HEK293 (cell line): ENCODE measurements at regions not wholly inside any gene's neighbourhood (a gene's known extent, or its start where the extent isn't known, plus 50 kb on each side); places are given as distances from the start of the nearest gene placed in this dataset.

ENCODE experiments used
- CTCF ChIA-PET: fragments of 350-600 bp; formaldehyde crosslinking; extraction: SDS; loops from one replicate; lab custom pipeline; 2021; ENCODE audit warnings: antibody characterized with exemption; lab: Yijun Ruan, JAX
- POLR2A ChIA-PET: fragments of 300-600 bp; formaldehyde crosslinking; extraction: SDS; loops from one replicate; lab custom pipeline; 2020; ENCODE audit warnings: antibody characterized with exemption, inconsistent platforms; lab: Yijun Ruan, JAX
- H3K27ac ChIP-seq: fragments of 200-500 bp; sonication (Bioruptor generic); 2 replicates; pipeline ENCODE4 v1.5.1; 2014; ENCODE audit warnings: low read depth, low read length, control low read depth, inconsistent platforms; ENCODE audit errors: extremely low read depth
- H3K36me3 ChIP-seq, 2 experiments: fragments of 200-500 bp in 1 of 2; sonication (Bioruptor generic) in 1 of 2; 1 replicate in 1 of 2; 2 replicates in 1 of 2; pipeline ENCODE4 v1.5.1; 2014 to 2017; ENCODE audit warnings: inconsistent platforms in 2 of 2, low read length in 2 of 2; ENCODE audit not compliant: control insufficient read depth in 2 of 2, insufficient read depth in 1 of 2
- H3K4me1 ChIP-seq: fragments of 200-500 bp; sonication (Bioruptor generic); 2 replicates; pipeline ENCODE4 v1.5.1; 2014; ENCODE audit warnings: mild to moderate bottlenecking, low read length, inconsistent platforms; ENCODE audit not compliant: control insufficient read depth, insufficient read depth
- H3K4me3 ChIP-seq: 2 replicates; pipeline ENCODE4 v1.5.1; 2011; ENCODE audit warnings: low read depth, mild to moderate bottlenecking, control low read depth, low read length, moderate library complexity
- H3K9me3 ChIP-seq: fragments of 200-500 bp; sonication (Bioruptor generic); 2 replicates; pipeline ENCODE4 v1.5.1; 2014; ENCODE audit warnings: low read depth, low read length, inconsistent platforms; ENCODE audit not compliant: control insufficient read depth, insufficient read depth
- BCL11A ChIP-seq: fragments of 450-650 bp; formaldehyde crosslinking; IDR thresholded peaks from 2 replicates; pipeline ENCODE4 v1.5.1; 2016; ENCODE audit warnings: low read depth, missing biosample characterization, missing genetic modification characterization
- GLIS2 ChIP-seq: fragments of 450-650 bp; formaldehyde crosslinking; IDR thresholded peaks from 2 replicates; pipeline ENCODE4 v1.5.1; 2016; ENCODE audit warnings: missing biosample characterization, missing genetic modification characterization
- HOXA7 ChIP-seq: sonication (generic); formaldehyde crosslinking; IDR thresholded peaks from 2 replicates; pipeline ENCODE4 v1.8.1; 2022; ENCODE audit warnings: missing genetic modification reagents, borderline replicate concordance
- INSM2 ChIP-seq: fragments of 450-650 bp; formaldehyde crosslinking; IDR thresholded peaks from 2 replicates; pipeline ENCODE4 v1.5.1; 2016; ENCODE audit warnings: missing biosample characterization, missing genetic modification characterization
- KLF1 ChIP-seq: fragments of 450-650 bp; formaldehyde crosslinking; IDR thresholded peaks from 2 replicates; pipeline ENCODE4 v1.5.1; 2016; ENCODE audit warnings: missing biosample characterization, missing genetic modification characterization
- KLF10 ChIP-seq: fragments of 450-650 bp; IDR thresholded peaks from 2 replicates; pipeline ENCODE4 v1.5.1; 2018; ENCODE audit warnings: missing biosample characterization, mild to moderate bottlenecking, missing genetic modification characterization
- PRDM2 ChIP-seq: fragments of 450-650 bp; formaldehyde crosslinking; IDR thresholded peaks from 2 replicates; pipeline ENCODE4 v1.5.1; 2016; ENCODE audit warnings: missing biosample characterization, missing genetic modification characterization, borderline replicate concordance
- ZNF140 ChIP-seq: fragments of 450-650 bp; formaldehyde crosslinking; IDR thresholded peaks from 2 replicates; pipeline ENCODE4 v1.5.1; 2016; ENCODE audit warnings: missing biosample characterization, missing genetic modification characterization
- ZNF184 ChIP-seq: fragments of 450-650 bp; IDR thresholded peaks from 2 replicates; pipeline ENCODE4 v1.5.1; 2018; ENCODE audit warnings: missing biosample characterization, mild to moderate bottlenecking, missing genetic modification characterization
- ZNF2 ChIP-seq: fragments of 450-650 bp; formaldehyde crosslinking; IDR thresholded peaks from 2 replicates; pipeline ENCODE4 v1.5.1; 2016; ENCODE audit warnings: missing biosample characterization, missing genetic modification characterization
- ZNF274 ChIP-seq, 2 experiments: fragments of 200-500 bp in 1 of 2; fragments of 450-650 bp in 1 of 2; sonication (Bioruptor generic) in 1 of 2; formaldehyde crosslinking in 1 of 2; IDR thresholded peaks; 2 replicates each; pipeline versions ENCODE4 v1.5.1 to v1.6.1; 2014 to 2016; ENCODE audit warnings: borderline replicate concordance in 1 of 2, inconsistent platforms in 1 of 2, low read length in 1 of 2, missing biosample characterization in 1 of 2, missing genetic modification characterization in 1 of 2
- ZNF324 ChIP-seq: fragments of 450-650 bp; formaldehyde crosslinking; IDR thresholded peaks from 2 replicates; pipeline ENCODE4 v1.5.1; 2016; ENCODE audit warnings: missing biosample characterization, missing genetic modification characterization
- ZNF341 ChIP-seq: fragments of 450-650 bp; formaldehyde crosslinking; IDR thresholded peaks from 2 replicates; pipeline ENCODE4; 2016; ENCODE audit warnings: low read depth, missing biosample characterization, missing genetic modification characterization
- ZNF449 ChIP-seq: fragments of 450-650 bp; formaldehyde crosslinking; IDR thresholded peaks from 2 replicates; pipeline ENCODE4 v1.5.1; 2017; ENCODE audit warnings: missing biosample characterization, mild to moderate bottlenecking, missing genetic modification characterization, moderate library complexity
- ZNF473 ChIP-seq: fragments of 450-650 bp; formaldehyde crosslinking; IDR thresholded peaks from 2 replicates; pipeline ENCODE4 v1.5.1; 2017; ENCODE audit warnings: missing biosample characterization, missing genetic modification characterization
- ZNF501 ChIP-seq: fragments of 450-650 bp; formaldehyde crosslinking; IDR thresholded peaks from 2 replicates; pipeline ENCODE4 v1.5.1; 2016; ENCODE audit warnings: missing biosample characterization, missing genetic modification characterization
- ZNF514 ChIP-seq: fragments of 450-650 bp; formaldehyde crosslinking; IDR thresholded peaks from 2 replicates; pipeline ENCODE4 v1.5.1; 2016; ENCODE audit warnings: missing biosample characterization, missing genetic modification characterization
- ZNF571 ChIP-seq: fragments of 450-650 bp; formaldehyde crosslinking; IDR thresholded peaks from 2 replicates; pipeline ENCODE4 v1.5.0; 2017; ENCODE audit warnings: missing biosample characterization, missing genetic modification characterization
- ZNF580 ChIP-seq: fragments of 450-650 bp; formaldehyde crosslinking; IDR thresholded peaks from 2 replicates; pipeline ENCODE4 v1.5.1; 2016; ENCODE audit warnings: missing biosample characterization, missing genetic modification characterization
- ZNF585B ChIP-seq: fragments of 450-650 bp; formaldehyde crosslinking; IDR thresholded peaks from 2 replicates; pipeline ENCODE4 v1.5.1; 2016; ENCODE audit warnings: missing biosample characterization, missing genetic modification characterization

GRCh38 chr1:70737125-70737524, 310.5 kb downstream of the PTGER3 start:
- no peaks in the 10 kb centered on the region for H3K9me3 ChIP-seq
- POLR2A ChIA-PET = no interaction called here
- no peaks in the 10 kb centered on the region for H3K36me3 ChIP-seq
- CTCF ChIA-PET = no interaction called here
- H3K27ac ChIP-seq = no peak overlapping the region
- TF ChIP-seq GLIS2 (tag by site-specific recombination) (no peak), ZNF514 (no peak), ZNF571 (no peak), KLF1 (tag by site-specific recombination) (no peak), BCL11A (tag by site-specific recombination) (no peak), ZNF501 (tag by site-specific recombination) (no peak), ZNF473 (no peak), ZNF449 (tag by site-specific recombination) (no peak), INSM2 (no peak), ZNF184 (tag by site-specific recombination) (no peak), ZNF2 (tag by site-specific recombination) (no peak), ZNF324 (tag by site-specific recombination) (no peak)
- H3K4me3 ChIP-seq = no peak overlapping the region
- no peaks in the 10 kb centered on the region for H3K4me1 ChIP-seq

GRCh38 chr1:70738624-70739023, 309.0 kb downstream of the PTGER3 start:
- no peak for TF ChIP-seq PRDM2 (tag by site-specific recombination)
- TF ChIP-seq ZNF140 (tag by site-specific recombination) = no peak
- no peak for TF ChIP-seq ZNF473
- TF ChIP-seq ZNF585B (tag by site-specific recombination) = no peak
- no peak for TF ChIP-seq HOXA7
- TF ChIP-seq ZNF341 (tag by site-specific recombination) = no peak
- TF ChIP-seq KLF10 (tag by site-specific recombination) = no peak
- TF ChIP-seq ZNF580 (tag by site-specific recombination) = no peak
- no peak for TF ChIP-seq ZNF274 (IDR thresholded peaks at IDR 0.05; ENCODE audit: low read length)
- TF ChIP-seq ZNF274 (tag by site-specific recombination; IDR thresholded peaks at IDR 0.05; ENCODE audit: borderline replicate concordance) = no peak
- TF ChIP-seq, all 188 proteins: peak for 0
- ChIA-PET POLR2A (no interaction called here), CTCF (no interaction called here)
- Histone ChIP-seq H3K9me3 (no peaks in the 10 kb centered on the region), H3K27ac (no peak overlapping the region), H3K36me3 (no peaks in the 10 kb centered on the region), H3K4me3 (no peak overlapping the region), H3K4me1 (no peaks in the 10 kb centered on the region)
